Heart right ventricle (tissue), 16 donors: ENCODE measurements at regions not wholly inside any gene's neighbourhood (a gene's known extent, or its start where the extent isn't known, plus 50 kb on each side); places are given as distances from the start of the nearest gene placed in this dataset.
"Not testable (repeated sequence)": the region's sequence is repeated elsewhere in the genome, so short reads cannot be mapped to it uniquely, and the experiment has no call there.

Experiments
- ATAC-seq, 8 donors: fragments of 200-7000 bp; cut with Tn5 transposase; one replicate each; pipeline ENCODE4 v1.9.1; 2020; ENCODE audit warnings: mild to moderate bottlenecking in 8 of 8, moderate library complexity in 8 of 8, moderate number of reproducible peaks in 1 of 8
- DNase-seq, 2 donors: peaks; one replicate each; pipeline ENCODE4 v3.0.0-alpha.2; 2020
- H3K27ac ChIP-seq, 10 donors: fragments of 200-600 bp; sonication (generic) in 2 of 10; one replicate each; pipeline versions ENCODE4 v1.5.0 to v1.8.0; 2020 to 2022; ENCODE audit warnings: mild to moderate bottlenecking in 3 of 10
- H3K27me3 ChIP-seq, 7 donors: fragments of 200-600 bp; one replicate each; pipeline ENCODE4 v1.8.0; 2021 to 2022; ENCODE audit warnings: mild to moderate bottlenecking in 2 of 7
- H3K36me3 ChIP-seq, 9 donors: fragments of 200-600 bp; sonication (generic) in 1 of 9; one replicate each; pipeline versions ENCODE4 v1.5.0 to v1.8.0; 2020 to 2022; ENCODE audit warnings: mild to moderate bottlenecking in 2 of 9
- H3K4me1 ChIP-seq, 9 donors: fragments of 200-600 bp; sonication (generic) in 1 of 9; one replicate each; pipeline versions ENCODE4 v1.5.0 to v1.8.0; 2020 to 2022; ENCODE audit warnings: mild to moderate bottlenecking in 4 of 9
- H3K4me3 ChIP-seq, 10 donors: fragments of 200-600 bp; sonication (generic) in 2 of 10; one replicate each; pipeline versions ENCODE4 v1.5.0 to v1.8.0; 2020 to 2022; ENCODE audit warnings: mild to moderate bottlenecking in 7 of 10, moderate library complexity in 2 of 10
- H3K9me3 ChIP-seq, 11 donors: fragments of 200-600 bp in 10 of 11; sonication (generic) in 2 of 11; one replicate each; pipeline versions ENCODE4 v1.5.0 to v1.8.0; 2013 to 2022; ENCODE audit warnings: mild to moderate bottlenecking in 2 of 11, control low read depth in 1 of 11, moderate library complexity in 1 of 11
- WGBS, 2 donors: extraction: QIAGEN DNeasy Blood & Tissue Kit; methylation state at CpG; one replicate each; pipeline ENCODE4 v1.1.7; 2013; ENCODE audit warnings: inconsistent platforms in 1 of 2; 5-methylcytosine and 5-hydroxymethylcytosine counted together
- intact Hi-C, 10 donors: fragments of 100-400 bp; cut with DNase I; formaldehyde crosslinking; loops; one replicate each; pipeline versions ENCODE4 v1.11.1 to v1.14.2; 2022
- TF ChIP-seq, protein P1 (sequence below), 9 donors: fragments of 200-600 bp; sonication (generic) in 2 of 9; IDR thresholded peaks; one replicate each; pipeline versions ENCODE4 v1.5.0 to v1.8.0; 2021 to 2022; ENCODE audit warnings: antibody characterized with exemption in 9 of 9, mild to moderate bottlenecking in 5 of 9, moderate library complexity in 1 of 9
- donor health status: Arrhythmogenic right ventricular cardiomyopathy.
- donor health status: ischemic (EF 13 %, LVEDD 7.1; RV severe dilation, severe dysfunction).
- donor health status: healthy with polysubstance abuse.
- donor health status: DM: no; HTN: yes; CAD: no.
- donor health status: DM: no; HTN: no; CAD: no.
- donor health status: ischemic (EF 25% LVEDD 6.9; RV normal size, moderate dysfunction).
- donor health status: ischemic (EF 25% LVEDD 5.7; RV mildly dilated, moderate dysfunction).
- donor health status: healthy.
- donor health status: DM: yes; HTN: yes; CAD: no.
- donor health status: Ischemic cardiomyopathy.
- donor health status: ischemic (EF 35%, LVEDD 5.7; RV mildly dilated, moderate dysfunction).
- donor health status: nonischemic (EF 11% LVEDD 7.7; RV severe dilation, severe dysfunction).
- donor health status: DM: yes; HTN: yes; CAD: no.
- donor health status: PGD.
- donor health status: ischemic (EF 29% LVEDD 5.4; RV normal size, mild dysfunction).
- donor health status: nonischemic (EF 23%, LVEDD 6.1; RV moderate dilation, normal function).

DNA sequence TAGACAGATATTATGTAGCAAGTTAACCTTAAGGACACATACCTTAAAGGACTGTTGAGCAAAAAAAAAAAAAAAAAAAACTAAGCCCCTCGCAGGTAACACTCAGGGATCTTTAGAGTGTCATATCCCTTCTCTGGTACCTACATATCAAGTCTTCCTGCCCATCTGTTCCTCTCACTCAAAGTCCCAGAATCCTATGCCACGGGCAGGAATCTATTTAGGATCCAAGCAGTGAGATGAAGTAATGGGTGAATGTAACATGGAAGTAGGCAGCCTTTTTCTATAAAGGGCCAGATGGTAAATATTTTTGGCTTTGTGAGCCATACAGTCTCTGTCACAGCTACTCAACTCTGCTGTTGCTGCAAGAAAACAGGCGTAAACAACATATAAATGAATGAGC lies 496.7 kb downstream of the STK39 start:
- Histone ChIP-seq H3K4me1 (no peaks in the 10 kb centered on the region), H3K27ac (no peak overlapping the region), H3K9me3 (no peaks in the 10 kb centered on the region), H3K4me3 (no peak overlapping the region), H3K27me3 (peaks cover 0 to 10% (median 0%) of the 10 kb centered on the region in 7 donors), H3K36me3 (no peaks in the 10 kb centered on the region)
- TF ChIP-seq, protein P1, sequence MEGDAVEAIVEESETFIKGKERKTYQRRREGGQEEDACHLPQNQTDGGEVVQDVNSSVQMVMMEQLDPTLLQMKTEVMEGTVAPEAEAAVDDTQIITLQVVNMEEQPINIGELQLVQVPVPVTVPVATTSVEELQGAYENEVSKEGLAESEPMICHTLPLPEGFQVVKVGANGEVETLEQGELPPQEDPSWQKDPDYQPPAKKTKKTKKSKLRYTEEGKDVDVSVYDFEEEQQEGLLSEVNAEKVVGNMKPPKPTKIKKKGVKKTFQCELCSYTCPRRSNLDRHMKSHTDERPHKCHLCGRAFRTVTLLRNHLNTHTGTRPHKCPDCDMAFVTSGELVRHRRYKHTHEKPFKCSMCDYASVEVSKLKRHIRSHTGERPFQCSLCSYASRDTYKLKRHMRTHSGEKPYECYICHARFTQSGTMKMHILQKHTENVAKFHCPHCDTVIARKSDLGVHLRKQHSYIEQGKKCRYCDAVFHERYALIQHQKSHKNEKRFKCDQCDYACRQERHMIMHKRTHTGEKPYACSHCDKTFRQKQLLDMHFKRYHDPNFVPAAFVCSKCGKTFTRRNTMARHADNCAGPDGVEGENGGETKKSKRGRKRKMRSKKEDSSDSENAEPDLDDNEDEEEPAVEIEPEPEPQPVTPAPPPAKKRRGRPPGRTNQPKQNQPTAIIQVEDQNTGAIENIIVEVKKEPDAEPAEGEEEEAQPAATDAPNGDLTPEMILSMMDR (IDR thresholded peaks at IDR 0.05): no peak
- ATAC-seq (no peak), DNase-seq (no peak)
- intact Hi-C loops: no loop called here
- WGBS, 2 donors: 89 to 92% methylated on average over 3 of the region's 3 CpGs

DNA sequence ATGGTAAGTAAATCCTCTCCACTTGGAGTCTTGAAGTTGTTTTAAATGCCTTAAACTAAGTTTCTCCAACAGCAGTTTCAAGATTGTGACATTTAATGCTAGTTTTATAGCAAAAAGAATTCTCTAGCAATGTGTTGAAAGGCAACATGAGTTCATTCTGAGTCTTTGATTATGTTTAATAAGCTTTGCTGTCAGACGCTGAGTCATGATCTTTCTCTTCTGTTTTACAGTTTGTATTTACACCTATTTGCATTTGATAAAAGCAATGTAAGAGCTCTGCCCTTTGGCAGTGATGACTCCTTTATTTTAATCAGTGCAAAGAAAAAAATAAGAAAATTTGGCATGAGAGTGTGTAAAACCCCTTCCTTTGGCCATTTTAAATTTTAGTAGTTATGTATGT lies 497.7 kb downstream of the STK39 start:
- Histone ChIP-seq H3K36me3 (no peaks in the 10 kb centered on the region), H3K9me3 (no peaks in the 10 kb centered on the region), H3K27me3 (peaks cover 0 to 4% (median 0%) of the 10 kb centered on the region in 7 donors), H3K27ac (no peak overlapping the region), H3K4me1 (no peaks in the 10 kb centered on the region), H3K4me3 (no peak overlapping the region)
- TF ChIP-seq, protein P1 (IDR thresholded peaks at IDR 0.05): no peak
- ATAC-seq (no peak), DNase-seq (no peak)
- intact Hi-C loops: no loop called here
- WGBS, 2 donors: 68 to 71% methylated on average over 1 of the region's 1 CpG

DNA sequence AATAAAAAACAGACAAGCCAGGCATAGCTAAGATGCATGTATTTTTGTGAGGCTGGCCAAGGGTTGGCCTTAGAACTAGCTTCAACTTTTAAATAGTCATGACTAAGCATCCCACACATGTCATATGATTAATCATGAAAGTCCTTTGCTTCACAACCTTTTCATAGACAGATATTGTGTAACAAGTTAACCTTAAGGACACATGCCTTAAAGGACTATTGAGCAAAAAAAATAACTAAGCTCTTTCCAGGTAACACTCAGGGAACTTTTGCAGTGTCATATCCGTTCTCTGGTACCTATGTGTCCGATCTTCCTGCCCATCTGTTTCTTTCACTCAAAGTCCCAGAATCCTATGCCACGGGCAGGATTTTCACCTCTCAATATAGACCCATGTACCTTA lies 498.4 kb downstream of the STK39 start:
- H3K36me3 ChIP-seq: no peaks in the 10 kb centered on the region
- TF ChIP-seq, protein P1 (IDR thresholded peaks at IDR 0.05): no peak
- no peaks in the 10 kb centered on the region for H3K9me3 ChIP-seq
- WGBS, 2 donors: 83 to 88% methylated on average over 3 of the region's 3 CpGs
- no peak for DNase-seq
- peaks cover 0 to 4% (median 0%) of the 10 kb centered on the region in 7 donors for H3K27me3 ChIP-seq
- no peak for ATAC-seq
- H3K27ac ChIP-seq: no peak overlapping the region
- no peak overlapping the region for H3K4me3 ChIP-seq
- intact Hi-C loops: no loop called here
- H3K4me1 ChIP-seq: no peaks in the 10 kb centered on the region

DNA sequence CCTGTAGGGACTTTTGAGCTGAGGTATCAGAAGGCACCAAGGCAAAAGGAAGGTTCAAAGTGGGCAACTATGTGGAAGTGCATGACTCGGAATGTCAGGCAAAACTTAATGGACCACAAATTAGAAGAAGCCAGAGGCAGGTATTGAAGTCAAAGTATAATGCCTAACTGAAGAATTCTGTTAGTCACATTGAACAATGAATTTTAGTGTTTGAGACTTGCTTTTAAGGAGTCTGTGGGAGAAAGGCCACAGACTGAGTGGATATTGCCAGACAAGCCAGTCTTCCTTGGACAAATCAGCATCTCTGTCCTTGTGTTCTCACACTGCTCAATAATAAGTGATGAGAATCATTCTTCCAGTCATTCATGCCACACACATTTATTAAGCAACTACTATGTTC lies 498.9 kb downstream of the STK39 start:
- H3K27ac ChIP-seq: no peak overlapping the region
- H3K9me3 ChIP-seq: no peaks in the 10 kb centered on the region
- DNase-seq (no peak), ATAC-seq (no peak)
- TF ChIP-seq, protein P1 (IDR thresholded peaks at IDR 0.05): no peak
- no peak overlapping the region for H3K4me3 ChIP-seq
- intact Hi-C loops: no loop called here
- H3K36me3 ChIP-seq: no peaks in the 10 kb centered on the region
- H3K4me1 ChIP-seq: no peaks in the 10 kb centered on the region
- WGBS, 2 donors: 95 to 100% methylated on average over 1 of the region's 1 CpG
- H3K27me3 ChIP-seq: peaks cover 0 to 4% (median 0%) of the 10 kb centered on the region in 7 donors

DNA sequence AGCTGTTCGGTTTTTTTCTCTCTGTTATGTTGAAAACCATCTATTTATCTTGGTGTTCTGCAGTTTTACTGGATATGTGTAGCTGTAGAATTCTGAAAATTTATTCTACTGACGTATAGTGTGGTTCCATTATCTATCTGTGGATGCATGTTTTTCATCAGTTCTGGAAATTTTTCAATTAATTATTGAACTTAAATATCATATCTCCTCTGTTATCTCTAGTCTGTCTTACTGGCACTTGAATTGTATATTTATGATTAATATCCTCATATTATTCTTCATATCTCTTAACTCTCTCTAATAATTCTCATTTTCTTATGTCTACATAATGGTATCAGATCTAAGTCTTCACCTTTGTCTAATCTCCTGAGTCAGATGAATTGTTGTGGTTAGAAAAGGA lies 501.7 kb downstream of the STK39 start:
- WGBS, 2 donors: 68 to 71% methylated on average over 2 of the region's 2 CpGs
- H3K27me3 ChIP-seq: no peaks in the 10 kb centered on the region
- ATAC-seq (no peak), DNase-seq (no peak)
- H3K4me3 ChIP-seq: no peak overlapping the region
- no peaks in the 10 kb centered on the region for H3K4me1 ChIP-seq
- intact Hi-C loops: no loop called here
- H3K36me3 ChIP-seq: no peaks in the 10 kb centered on the region
- H3K27ac ChIP-seq: no peak overlapping the region
- TF ChIP-seq, protein P1 (IDR thresholded peaks at IDR 0.05): no peak
- H3K9me3 ChIP-seq: no peaks in the 10 kb centered on the region

DNA sequence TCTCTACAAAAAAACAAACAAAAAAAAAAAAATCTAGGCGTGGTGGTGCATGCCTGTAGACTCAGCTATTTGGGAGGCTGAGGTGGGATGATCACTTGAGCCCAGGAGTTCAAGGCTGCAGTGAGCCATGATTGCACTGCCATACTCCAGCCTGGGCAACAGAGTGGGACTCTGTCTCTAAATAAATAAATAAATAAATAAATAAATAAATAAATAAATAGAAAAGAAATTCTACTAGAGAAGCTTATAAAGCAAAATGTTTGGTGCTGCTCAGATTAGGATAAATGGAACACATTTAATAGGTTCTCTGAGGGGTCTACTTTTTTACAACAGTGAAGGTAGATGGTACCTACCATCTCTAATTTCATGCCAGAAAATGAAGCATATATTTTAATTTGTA lies 507.5 kb downstream of the STK39 start:
- intact Hi-C loops, H3K9me3 ChIP-seq, DNase-seq, H3K27ac ChIP-seq, H3K36me3 ChIP-seq, H3K4me1 ChIP-seq, H3K27me3 ChIP-seq, ATAC-seq, H3K4me3 ChIP-seq: not testable (repeated sequence)
- 77 to 80% methylated on average over 1 of the region's 1 CpG for WGBS, 2 donors
